Liver (tissue), 7 donors: ENCODE measurements at regions not wholly inside any gene's neighbourhood (a gene's known extent, or its start where the extent isn't known, plus 50 kb on each side); places are given as distances from the start of the nearest gene placed in this dataset.

Source experiments
- DNase-seq: peaks from one replicate; pipeline ENCODE4 v3.0.0-alpha.2; 2017; ENCODE audit warnings: low spot score
- H3K27ac ChIP-seq, 2 donors: one replicate each; pipeline ENCODE4 v1.7.0; 2013; ENCODE audit warnings: inconsistent platforms in 2 of 2, low read length in 2 of 2, control low read depth in 1 of 2, low read depth in 1 of 2, mild to moderate bottlenecking in 1 of 2
- H3K27me3 ChIP-seq, 4 donors: one replicate each; pipeline versions ENCODE4 v1.6.1 to v1.7.0; 2013; ENCODE audit warnings: low read length in 3 of 4, inconsistent platforms in 1 of 4, mild to moderate bottlenecking in 1 of 4, moderate library complexity in 1 of 4; ENCODE audit not compliant: control insufficient read depth in 4 of 4, insufficient read depth in 4 of 4
- H3K36me3 ChIP-seq, 4 donors: one replicate each; pipeline versions ENCODE4 v1.6.1 to v1.7.0; 2013; ENCODE audit warnings: low read length in 3 of 4, mild to moderate bottlenecking in 3 of 4, low read depth in 1 of 4, moderate library complexity in 1 of 4; ENCODE audit not compliant: control insufficient read depth in 4 of 4, insufficient read depth in 3 of 4
- H3K4me1 ChIP-seq, 4 donors: one replicate each; pipeline versions ENCODE4 v1.6.1 to v1.7.0; 2013; ENCODE audit warnings: low read length in 3 of 4, mild to moderate bottlenecking in 3 of 4, moderate library complexity in 1 of 4; ENCODE audit not compliant: control insufficient read depth in 4 of 4, insufficient read depth in 4 of 4
- H3K4me3 ChIP-seq, 3 donors: one replicate each; pipeline versions ENCODE4 v1.6.1 to v1.7.0; 2013; ENCODE audit warnings: low read length in 3 of 3, control low read depth in 1 of 3, low read depth in 1 of 3, mild to moderate bottlenecking in 1 of 3
- H3K9ac ChIP-seq, 2 donors: one replicate each; pipeline ENCODE4 v1.7.0; 2013; ENCODE audit warnings: low read length in 2 of 2, mild to moderate bottlenecking in 2 of 2, moderate library complexity in 2 of 2, control low read depth in 1 of 2, low read depth in 1 of 2
- H3K9me3 ChIP-seq, 4 donors: one replicate each; pipeline versions ENCODE4 v1.6.1 to v1.7.0; 2013; ENCODE audit warnings: low read length in 3 of 4; ENCODE audit not compliant: control insufficient read depth in 4 of 4
- ATF3 ChIP-seq: IDR thresholded peaks from 2 replicates; pipeline ENCODE4 v1.6.1; 2016; ENCODE audit warnings: antibody characterized with exemption
- EGR1 ChIP-seq, 2 donors: IDR thresholded peaks; 2 replicates each; pipeline ENCODE4 v1.6.1; 2016 to 2018; ENCODE audit warnings: antibody characterized with exemption in 2 of 2, low read depth in 2 of 2
- FOXA1 ChIP-seq: IDR thresholded peaks from 2 replicates; pipeline ENCODE4 v1.6.1; 2016; ENCODE audit warnings: antibody characterized with exemption
- GABPA ChIP-seq, 2 donors: IDR thresholded peaks in 1 of 2; conservative IDR thresholded peaks in 1 of 2; 2 replicates each; pipeline ENCODE4 v1.6.1; 2016; ENCODE audit warnings: antibody characterized with exemption in 2 of 2, mild to moderate bottlenecking in 1 of 2, moderate library complexity in 1 of 2
- HNF4A ChIP-seq, 2 donors: conservative IDR thresholded peaks; 2 replicates each; pipeline ENCODE4 v1.6.1; 2016; ENCODE audit warnings: antibody characterized with exemption in 2 of 2, mild to moderate bottlenecking in 2 of 2
- JUND ChIP-seq, 2 donors: IDR thresholded peaks; 2 replicates each; pipeline ENCODE4 v1.6.1; 2016; ENCODE audit warnings: antibody characterized with exemption in 2 of 2
- MAX ChIP-seq: IDR thresholded peaks from 2 replicates; pipeline ENCODE4 v1.6.1; 2016; ENCODE audit warnings: antibody characterized with exemption
- NR2F2 ChIP-seq: IDR thresholded peaks from 2 replicates; pipeline ENCODE4 v1.6.1; 2016; ENCODE audit warnings: antibody characterized with exemption
- RAD21 ChIP-seq, 2 donors: IDR thresholded peaks; 2 replicates each; pipeline ENCODE4 v1.6.1; 2016; ENCODE audit warnings: antibody characterized with exemption in 2 of 2, mild to moderate bottlenecking in 2 of 2
- SP1 ChIP-seq: IDR thresholded peaks from 2 replicates; pipeline ENCODE4 v1.6.1; 2018; ENCODE audit warnings: antibody characterized with exemption, mild to moderate bottlenecking
- TAF1 ChIP-seq: conservative IDR thresholded peaks from 2 replicates; pipeline ENCODE4 v1.6.1; 2016; ENCODE audit warnings: antibody characterized with exemption, mild to moderate bottlenecking
- YY1 ChIP-seq: IDR thresholded peaks from 2 replicates; pipeline ENCODE4 v1.6.1; 2016; ENCODE audit warnings: antibody characterized with exemption, mild to moderate bottlenecking
- ZBTB33 ChIP-seq: IDR thresholded peaks from 2 replicates; pipeline ENCODE4 v1.6.1; 2016; ENCODE audit warnings: antibody characterized with exemption
- WGBS: extraction: QIAGEN DNeasy Blood & Tissue Kit; methylation state at CpG from one replicate; pipeline ENCODE4 v1.1.7; 2013; 5-methylcytosine and 5-hydroxymethylcytosine counted together
- donor health status: healthy.
- donor health status: healthy.
- donor health status: healthy.
- donor health status: healthy.

GRCh38 chr6:156030053-156030452 lies 574.4 kb upstream of the NOX3 start:
- no peak overlapping the region for H3K27ac ChIP-seq
- TF ChIP-seq YY1, result no peak
- no peak for TF ChIP-seq ATF3
- TF ChIP-seq HNF4A (conservative IDR thresholded peaks at IDR 0.05), result no peak
- H3K4me3 ChIP-seq, result no peak overlapping the region
- peaks cover 0 to 8% (median 4%) of the 10 kb centered on the region in 4 donors for H3K9me3 ChIP-seq
- no peak for DNase-seq
- no peaks in the 10 kb centered on the region for H3K27me3 ChIP-seq
- H3K4me1 ChIP-seq, result no peaks in the 10 kb centered on the region
- 79% methylated on average over 2 of the region's 2 CpGs for WGBS
- H3K36me3 ChIP-seq, result no peaks in the 10 kb centered on the region
- no peak overlapping the region for H3K9ac ChIP-seq

GRCh38 chr6:156029286-156029985 lies 573.8 kb upstream of the NOX3 start:
- WGBS, result 80% methylated on average over 13 of the region's 13 CpGs
- no peak for TF ChIP-seq MAX
- no peak for DNase-seq
- H3K4me3 ChIP-seq, result no peak overlapping the region
- H3K9ac ChIP-seq, result no peak overlapping the region
- no peaks in the 10 kb centered on the region for H3K27me3 ChIP-seq
- H3K4me1 ChIP-seq, result no peaks in the 10 kb centered on the region
- H3K36me3 ChIP-seq, result no peaks in the 10 kb centered on the region
- H3K9me3 ChIP-seq, result peaks cover 0 to 8% (median 5%) of the 10 kb centered on the region in 4 donors
- H3K27ac ChIP-seq, result no peak overlapping the region

GRCh38 chr6:156028335-156029131 lies 572.9 kb upstream of the NOX3 start:
- DNase-seq, result no peak
- no peaks in the 10 kb centered on the region for H3K36me3 ChIP-seq
- no peak overlapping the region for H3K27ac ChIP-seq
- H3K4me3 ChIP-seq, result no peak overlapping the region
- TF ChIP-seq JUND (IDR thresholded peaks at IDR 0.05), result no peak
- no peak for TF ChIP-seq TAF1
- TF ChIP-seq MAX, result no peak
- TF ChIP-seq SP1, result no peak
- TF ChIP-seq FOXA1, result no peak
- TF ChIP-seq YY1, result no peak
- no peak for TF ChIP-seq NR2F2
- no peak for TF ChIP-seq GABPA (IDR thresholded peaks at IDR 0.05 in 1 of 2, conservative IDR thresholded peaks at IDR 0.05 in 1 of 2)
- H3K9ac ChIP-seq, result no peak overlapping the region
- WGBS, result 54% methylated on average over 15 of the region's 15 CpGs
- H3K27me3 ChIP-seq, result no peaks in the 10 kb centered on the region
- peaks cover 0 to 8% (median 5%) of the 10 kb centered on the region in 4 donors for H3K9me3 ChIP-seq
- H3K4me1 ChIP-seq, result no peaks in the 10 kb centered on the region

- TF ChIP-seq EGR1 (IDR thresholded peaks at IDR 0.05; ENCODE audit: low read depth in 2 of 2), result no peak
- no peak for TF ChIP-seq TAF1
- no peak for TF ChIP-seq FOXA1
- no peak for TF ChIP-seq RAD21 (IDR thresholded peaks at IDR 0.05)
- no peak for TF ChIP-seq ZBTB33
- TF ChIP-seq NR2F2, result no peak
- no peak for TF ChIP-seq GABPA (IDR thresholded peaks at IDR 0.05 in 1 of 2, conservative IDR thresholded peaks at IDR 0.05 in 1 of 2)
- no peak for TF ChIP-seq JUND (IDR thresholded peaks at IDR 0.05)
- no peak for TF ChIP-seq HNF4A (conservative IDR thresholded peaks at IDR 0.05)
- Histone ChIP-seq H3K4me1 (no peaks in the 10 kb centered on the region), H3K4me3 (no peak overlapping the region), H3K9ac (no peak overlapping the region), H3K36me3 (no peaks in the 10 kb centered on the region), H3K27ac (no peak overlapping the region), H3K27me3 (no peaks in the 10 kb centered on the region), H3K9me3 (peaks cover 0 to 8% (median 5%) of the 10 kb centered on the region in 4 donors)
- 65% methylated on average over 3 of the region's 3 CpGs for WGBS
- DNase-seq, result no peak
These were observed 571.6 kb upstream of the NOX3 start for GRCh38 chr6:156027248-156027626.
